ENCODE measurements at regions not wholly inside any gene's neighbourhood (a gene's known extent, or its start where the extent isn't known, plus 50 kb on each side); places are given as distances from the start of the nearest gene placed in this dataset.

- H2BK12ac ChIP-seq (ENCODE audit: low read length): no peak overlapping the region
- no peak overlapping the region for H4K12ac ChIP-seq (ENCODE audit: low read depth, low read length)
- no peak overlapping the region for H4K8ac ChIP-seq (ENCODE audit: low read depth, low read length)
- DNase-seq: no peak
- H3K18ac ChIP-seq (ENCODE audit: low read length): no peak overlapping the region
- H3K9ac ChIP-seq (ENCODE audit: low read length): no peak overlapping the region
- H3K27ac ChIP-seq (ENCODE audit: low read depth, low read length): no peak overlapping the region
- H3K23ac ChIP-seq (ENCODE audit: low read length): no peak overlapping the region
- H2AK5ac ChIP-seq (ENCODE audit: low read length): no peak overlapping the region
- no peaks in the 10 kb centered on the region for H3K27me3 ChIP-seq (ENCODE audit: insufficient read depth, low read length)
- H3K14ac ChIP-seq (ENCODE audit: low read length): no peak overlapping the region
- no peak overlapping the region for H3K4ac ChIP-seq (ENCODE audit: low read depth, low read length)
- no peak overlapping the region for H3K4me3 ChIP-seq (ENCODE audit: low read depth, low read length)
- WGBS (ENCODE audit: extremely low coverage, insufficient coverage, insufficient read length): no CpG with 5 or more reads among the region's 1 CpG
- no peak overlapping the region for H2AFZ ChIP-seq (ENCODE audit: insufficient read depth, low read length, poor library complexity)
- H4K91ac ChIP-seq (ENCODE audit: low read depth, low read length): no peak overlapping the region
- H3K4me1 ChIP-seq (ENCODE audit: control insufficient read depth in 1 of 2, insufficient read depth in 2 of 2, low read length in 2 of 2): peaks cover 0 to 3% of the 10 kb centered on the region in 2 experiments
- no peaks in the 10 kb centered on the region for H3K79me2 ChIP-seq (ENCODE audit: control insufficient read depth, insufficient read depth, low read length, poor library complexity)
- no peaks in the 10 kb centered on the region for H3K79me1 ChIP-seq (ENCODE audit: low read length)
- H3K36me3 ChIP-seq (ENCODE audit: control insufficient read depth in 1 of 2, insufficient read depth in 2 of 2, low read length in 2 of 2): no peaks in the 10 kb centered on the region
- H2BK5ac ChIP-seq (ENCODE audit: low read depth, low read length, poor library complexity): no peak overlapping the region
- no peak overlapping the region for H3K4me2 ChIP-seq (ENCODE audit: low read length)
- no peak overlapping the region for H2BK120ac ChIP-seq (ENCODE audit: insufficient read depth, low read length, poor library complexity)
- H3K9me3 ChIP-seq (ENCODE audit: insufficient read depth, low read depth, low read length): no peaks in the 10 kb centered on the region
These were observed 52.8 kb upstream of the ZFAND3 start for GRCh38 chr6:37766717-37767116.

GRCh38 chr6:37765182-37765775, 54.2 kb upstream of the ZFAND3 start:
- H4K12ac ChIP-seq (ENCODE audit: low read depth, low read length): no peak overlapping the region
- H2BK12ac ChIP-seq (ENCODE audit: low read length): no peak overlapping the region
- H2AFZ ChIP-seq (ENCODE audit: insufficient read depth, low read length, poor library complexity): no peak overlapping the region
- no peak overlapping the region for H3K14ac ChIP-seq (ENCODE audit: low read length)
- H3K36me3 ChIP-seq (ENCODE audit: control insufficient read depth in 1 of 2, insufficient read depth in 2 of 2, low read length in 2 of 2): no peaks in the 10 kb centered on the region
- H4K91ac ChIP-seq (ENCODE audit: low read depth, low read length): no peak overlapping the region
- H3K4me3 ChIP-seq (ENCODE audit: low read depth, low read length): no peak overlapping the region
- H3K4me2 ChIP-seq (ENCODE audit: low read length): no peak overlapping the region
- H3K27me3 ChIP-seq (ENCODE audit: insufficient read depth, low read length): no peaks in the 10 kb centered on the region
- no peak overlapping the region for H4K8ac ChIP-seq (ENCODE audit: low read depth, low read length)
- H3K4me1 ChIP-seq (ENCODE audit: control insufficient read depth in 1 of 2, insufficient read depth in 2 of 2, low read length in 2 of 2): peaks cover 0 to 4% of the 10 kb centered on the region in 2 experiments
- H3K79me1 ChIP-seq (ENCODE audit: low read length): no peaks in the 10 kb centered on the region
- no peak overlapping the region for H3K4ac ChIP-seq (ENCODE audit: low read depth, low read length)
- no peaks in the 10 kb centered on the region for H3K9me3 ChIP-seq (ENCODE audit: insufficient read depth, low read depth, low read length)
- no peak overlapping the region for H2AK5ac ChIP-seq (ENCODE audit: low read length)
- whole genome bisulfite sequencing (ENCODE audit: extremely low coverage, insufficient coverage, insufficient read length): no CpG with 5 or more reads among the region's 7 CpGs
- H2BK5ac ChIP-seq (ENCODE audit: low read depth, low read length, poor library complexity): no peak overlapping the region
- no peaks in the 10 kb centered on the region for H3K79me2 ChIP-seq (ENCODE audit: control insufficient read depth, insufficient read depth, low read length, poor library complexity)
- H2BK120ac ChIP-seq (ENCODE audit: insufficient read depth, low read length, poor library complexity): no peak overlapping the region
- H3K23ac ChIP-seq (ENCODE audit: low read length): no peak overlapping the region
- no peak overlapping the region for H3K27ac ChIP-seq (ENCODE audit: low read depth, low read length)
- no peak overlapping the region for H3K9ac ChIP-seq (ENCODE audit: low read length)
- no peak overlapping the region for H3K18ac ChIP-seq (ENCODE audit: low read length)
- DNase-seq: no peak

GRCh38 chr6:37763413-37763812, 56.1 kb upstream of the ZFAND3 start:
- no peak overlapping the region for H3K4ac ChIP-seq (ENCODE audit: low read depth, low read length)
- no peak overlapping the region for H3K14ac ChIP-seq (ENCODE audit: low read length)
- no peak overlapping the region for H4K12ac ChIP-seq (ENCODE audit: low read depth, low read length)
- H3K18ac ChIP-seq (ENCODE audit: low read length): no peak overlapping the region
- H4K91ac ChIP-seq (ENCODE audit: low read depth, low read length): no peak overlapping the region
- no peaks in the 10 kb centered on the region for H3K27me3 ChIP-seq (ENCODE audit: insufficient read depth, low read length)
- no peak overlapping the region for H4K8ac ChIP-seq (ENCODE audit: low read depth, low read length)
- no peak overlapping the region for H2AFZ ChIP-seq (ENCODE audit: insufficient read depth, low read length, poor library complexity)
- peaks cover 9 to 18% of the 10 kb centered on the region in 2 experiments for H3K4me1 ChIP-seq (ENCODE audit: control insufficient read depth in 1 of 2, insufficient read depth in 2 of 2, low read length in 2 of 2)
- no peak overlapping the region for H2BK12ac ChIP-seq (ENCODE audit: low read length)
- no CpG with 5 or more reads among the region's 2 CpGs for WGBS (ENCODE audit: extremely low coverage, insufficient coverage, insufficient read length)
- H3K36me3 ChIP-seq (ENCODE audit: control insufficient read depth in 1 of 2, insufficient read depth in 2 of 2, low read length in 2 of 2): no peaks in the 10 kb centered on the region
- DNase-seq: no peak
- H3K23ac ChIP-seq (ENCODE audit: low read length): no peak overlapping the region
- no peaks in the 10 kb centered on the region for H3K9me3 ChIP-seq (ENCODE audit: insufficient read depth, low read depth, low read length)
- H2AK5ac ChIP-seq (ENCODE audit: low read length): no peak overlapping the region
- no peaks in the 10 kb centered on the region for H3K79me2 ChIP-seq (ENCODE audit: control insufficient read depth, insufficient read depth, low read length, poor library complexity)
- H3K4me3 ChIP-seq (ENCODE audit: low read depth, low read length): no peak overlapping the region
- no peaks in the 10 kb centered on the region for H3K79me1 ChIP-seq (ENCODE audit: low read length)
- H2BK120ac ChIP-seq (ENCODE audit: insufficient read depth, low read length, poor library complexity): no peak overlapping the region
- H3K4me2 ChIP-seq (ENCODE audit: low read length): no peak overlapping the region
- no peak overlapping the region for H2BK5ac ChIP-seq (ENCODE audit: low read depth, low read length, poor library complexity)
- H3K9ac ChIP-seq (ENCODE audit: low read length): no peak overlapping the region
- H3K27ac ChIP-seq (ENCODE audit: low read depth, low read length): no peak overlapping the region

- H3K79me1 ChIP-seq (ENCODE audit: low read length): peaks cover 1% of the 10 kb centered on the region
- H4K91ac ChIP-seq (ENCODE audit: low read depth, low read length): no peak overlapping the region
- no peak overlapping the region for H3K27ac ChIP-seq (ENCODE audit: low read depth, low read length)
- H3K4ac ChIP-seq (ENCODE audit: low read depth, low read length): no peak overlapping the region
- H2AK5ac ChIP-seq (ENCODE audit: low read length): no peak overlapping the region
- H3K23ac ChIP-seq (ENCODE audit: low read length): no peak overlapping the region
- H2BK120ac ChIP-seq (ENCODE audit: insufficient read depth, low read length, poor library complexity): no peak overlapping the region
- peaks cover 9 to 18% of the 10 kb centered on the region in 2 experiments for H3K4me1 ChIP-seq (ENCODE audit: control insufficient read depth in 1 of 2, insufficient read depth in 2 of 2, low read length in 2 of 2)
- no peak overlapping the region for H4K8ac ChIP-seq (ENCODE audit: low read depth, low read length)
- H3K4me2 ChIP-seq (ENCODE audit: low read length): no peak overlapping the region
- no peak overlapping the region for H2AFZ ChIP-seq (ENCODE audit: insufficient read depth, low read length, poor library complexity)
- H3K14ac ChIP-seq (ENCODE audit: low read length): no peak overlapping the region
- H3K18ac ChIP-seq (ENCODE audit: low read length): no peak overlapping the region
- no peaks in the 10 kb centered on the region for H3K9me3 ChIP-seq (ENCODE audit: insufficient read depth, low read depth, low read length)
- no peaks in the 10 kb centered on the region for H3K36me3 ChIP-seq (ENCODE audit: control insufficient read depth in 1 of 2, insufficient read depth in 2 of 2, low read length in 2 of 2)
- H3K79me2 ChIP-seq (ENCODE audit: control insufficient read depth, insufficient read depth, low read length, poor library complexity): no peaks in the 10 kb centered on the region
- no CpG with 5 or more reads among the region's 4 CpGs for WGBS (ENCODE audit: extremely low coverage, insufficient coverage, insufficient read length)
- no peak overlapping the region for H4K12ac ChIP-seq (ENCODE audit: low read depth, low read length)
- no peak overlapping the region for H3K4me3 ChIP-seq (ENCODE audit: low read depth, low read length)
- no peak overlapping the region for H2BK12ac ChIP-seq (ENCODE audit: low read length)
- DNase-seq: no peak
- no peaks in the 10 kb centered on the region for H3K27me3 ChIP-seq (ENCODE audit: insufficient read depth, low read length)
- no peak overlapping the region for H2BK5ac ChIP-seq (ENCODE audit: low read depth, low read length, poor library complexity)
- H3K9ac ChIP-seq (ENCODE audit: low read length): no peak overlapping the region
These were observed 56.7 kb upstream of the ZFAND3 start for GRCh38 chr6:37762806-37763205.
